Keratinocyte (primary cell): ENCODE measurements at regions not wholly inside any gene's neighbourhood (a gene's known extent, or its start where the extent isn't known, plus 50 kb on each side); places are given as distances from the start of the nearest gene placed in this dataset.

Source experiments
- DNase-seq: peaks from one replicate; pipeline ENCODE4 v3.0.0-alpha.2; 2011; ENCODE audit warnings: low read depth, missing footprints, low spot score
- FAIRE-seq: peaks from 2 replicates; lab custom pipeline; 2011; peaks lifted over from hg19 to GRCh38; lab: Jason Lieb, UNC
- H2AFZ ChIP-seq: 2 replicates; pipeline ENCODE4 v1.6.0; 2012; ENCODE audit warnings: low read length, control low read depth, inconsistent platforms; ENCODE audit not compliant: control insufficient read depth
- H3K27ac ChIP-seq: 2 replicates; pipeline ENCODE4 v1.5.1; 2011; ENCODE audit warnings: low read length; ENCODE audit not compliant: control insufficient read depth, insufficient read depth
- H3K27me3 ChIP-seq: 3 replicates; pipeline ENCODE4 v1.6.0; 2011; ENCODE audit warnings: low read length; ENCODE audit not compliant: control insufficient read depth, insufficient read depth; ENCODE audit errors: extremely low read depth
- H3K36me3 ChIP-seq, 2 experiments: 2 replicates in 1 of 2; 3 replicates in 1 of 2; pipeline ENCODE4 v1.5.1; 2011; ENCODE audit warnings: low read length in 2 of 2, mild to moderate bottlenecking in 1 of 2; ENCODE audit not compliant: control insufficient read depth in 2 of 2, insufficient read depth in 2 of 2; ENCODE audit errors: extremely low read depth in 1 of 2
- H3K4me1 ChIP-seq: 3 replicates; pipeline ENCODE4 v1.5.1; 2011; ENCODE audit warnings: low read length; ENCODE audit not compliant: control insufficient read depth, insufficient read depth; ENCODE audit errors: extremely low read depth
- H3K4me2 ChIP-seq: 3 replicates; pipeline ENCODE4 v1.6.0; 2011; ENCODE audit warnings: low read depth, low read length; ENCODE audit not compliant: control insufficient read depth, insufficient read depth; ENCODE audit errors: extremely low read depth
- H3K4me3 ChIP-seq, 3 experiments: fragments of 200-600 bp in 1 of 3; sonication (generic) in 1 of 3; 2 replicates in 2 of 3; 3 replicates in 1 of 3; pipeline ENCODE4 v1.5.1; 2011 to 2016; ENCODE audit warnings: low read length in 3 of 3, mild to moderate bottlenecking in 3 of 3, control low read depth in 2 of 3, inconsistent platforms in 1 of 3, low read depth in 1 of 3, mixed read lengths in 1 of 3, mixed run types in 1 of 3, moderate library complexity in 1 of 3; ENCODE audit not compliant: control insufficient read depth in 2 of 3, insufficient read depth in 2 of 3; ENCODE audit errors: extremely low read depth in 1 of 3
- H3K79me2 ChIP-seq: 2 replicates; pipeline ENCODE4 v1.6.0; 2012; ENCODE audit warnings: low read length; ENCODE audit not compliant: control insufficient read depth, insufficient read depth
- H3K9ac ChIP-seq: 3 replicates; pipeline ENCODE4 v1.6.0; 2011; ENCODE audit warnings: low read length; ENCODE audit not compliant: control insufficient read depth, insufficient read depth; ENCODE audit errors: extremely low read depth
- H3K9me1 ChIP-seq: 3 replicates; pipeline ENCODE4 v1.6.0; 2011; ENCODE audit warnings: low read length; ENCODE audit not compliant: control insufficient read depth, insufficient read depth; ENCODE audit errors: extremely low read depth
- H3K9me3 ChIP-seq: 2 replicates; pipeline ENCODE4 v1.5.1; 2012; ENCODE audit warnings: low read depth, low read length; ENCODE audit not compliant: control insufficient read depth
- H4K20me1 ChIP-seq: 3 replicates; pipeline ENCODE4 v1.6.0; 2011; ENCODE audit warnings: low read length; ENCODE audit not compliant: control insufficient read depth, insufficient read depth; ENCODE audit errors: extremely low read depth
- EZH2 ChIP-seq: IDR thresholded peaks from one replicate; pipeline ENCODE4 v1.6.1; 2012; ENCODE audit warnings: inconsistent platforms, mild to moderate bottlenecking, low read length, moderate library complexity
- dilution Hi-C: fragments of 300-500 bp; cut with MboI; formaldehyde crosslinking; loops from one replicate; pipeline ENCODE4 v1.7.0; 2020; ENCODE audit warnings: low sequenced_read_pairs; ENCODE audit not compliant: extremely low pct_ligation_motif_present
- TF ChIP-seq, protein P1 (sequence below), 3 experiments: IDR thresholded peaks in 1 of 3; conservative IDR thresholded peaks in 1 of 3; optimal IDR thresholded peaks in 1 of 3; 2 replicates in 2 of 3; 3 replicates in 1 of 3; pipeline versions ENCODE3 to v1.5.1; 2011; ENCODE audit warnings: low read length in 3 of 3, mild to moderate bottlenecking in 3 of 3, moderate library complexity in 2 of 3, control low read depth in 1 of 3, inconsistent platforms in 1 of 3; ENCODE audit not compliant: insufficient read depth in 2 of 3; ENCODE audit errors: extremely low read depth in 1 of 3

- FAIRE-seq (no peak), DNase-seq (no peak)
- Histone ChIP-seq H4K20me1 (no peaks in the 10 kb centered on the region), H3K27me3 (no peaks in the 10 kb centered on the region), H3K4me3 (no peak overlapping the region), H3K9me3 (no peaks in the 10 kb centered on the region), H3K79me2 (no peaks in the 10 kb centered on the region), H3K27ac (no peak overlapping the region), H3K36me3 (no peaks in the 10 kb centered on the region), H3K4me2 (no peak overlapping the region), H2AFZ (no peak overlapping the region), H3K9me1 (no peaks in the 10 kb centered on the region), H3K9ac (no peak overlapping the region), H3K4me1 (no peaks in the 10 kb centered on the region)
- dilution Hi-C loops = no loop called here
- no peak for TF ChIP-seq EZH2
- TF ChIP-seq, protein P1, sequence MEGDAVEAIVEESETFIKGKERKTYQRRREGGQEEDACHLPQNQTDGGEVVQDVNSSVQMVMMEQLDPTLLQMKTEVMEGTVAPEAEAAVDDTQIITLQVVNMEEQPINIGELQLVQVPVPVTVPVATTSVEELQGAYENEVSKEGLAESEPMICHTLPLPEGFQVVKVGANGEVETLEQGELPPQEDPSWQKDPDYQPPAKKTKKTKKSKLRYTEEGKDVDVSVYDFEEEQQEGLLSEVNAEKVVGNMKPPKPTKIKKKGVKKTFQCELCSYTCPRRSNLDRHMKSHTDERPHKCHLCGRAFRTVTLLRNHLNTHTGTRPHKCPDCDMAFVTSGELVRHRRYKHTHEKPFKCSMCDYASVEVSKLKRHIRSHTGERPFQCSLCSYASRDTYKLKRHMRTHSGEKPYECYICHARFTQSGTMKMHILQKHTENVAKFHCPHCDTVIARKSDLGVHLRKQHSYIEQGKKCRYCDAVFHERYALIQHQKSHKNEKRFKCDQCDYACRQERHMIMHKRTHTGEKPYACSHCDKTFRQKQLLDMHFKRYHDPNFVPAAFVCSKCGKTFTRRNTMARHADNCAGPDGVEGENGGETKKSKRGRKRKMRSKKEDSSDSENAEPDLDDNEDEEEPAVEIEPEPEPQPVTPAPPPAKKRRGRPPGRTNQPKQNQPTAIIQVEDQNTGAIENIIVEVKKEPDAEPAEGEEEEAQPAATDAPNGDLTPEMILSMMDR (optimal IDR thresholded peaks at IDR 0.05 in 1 of 3, IDR thresholded peaks at IDR 0.05 in 1 of 3, conservative IDR thresholded peaks at IDR 0.05 in 1 of 3; ENCODE audit: extremely low read depth in 1 of 3, insufficient read depth in 2 of 3, low read length in 3 of 3) = no peak
Measured at GRCh38 chr7:124191030-124191429, 158.2 kb upstream of the TMEM229A start.

- Histone ChIP-seq H3K4me1 (no peaks in the 10 kb centered on the region), H3K4me3 (no peak overlapping the region), H4K20me1 (no peaks in the 10 kb centered on the region), H2AFZ (no peak overlapping the region), H3K79me2 (no peaks in the 10 kb centered on the region), H3K36me3 (no peaks in the 10 kb centered on the region), H3K9me1 (no peaks in the 10 kb centered on the region), H3K4me2 (no peak overlapping the region), H3K9ac (no peak overlapping the region), H3K9me3 (no peaks in the 10 kb centered on the region), H3K27ac (no peak overlapping the region), H3K27me3 (no peaks in the 10 kb centered on the region)
- FAIRE-seq (no peak), DNase-seq (no peak)
- dilution Hi-C loops = no loop called here
- TF ChIP-seq, protein P1 (optimal IDR thresholded peaks at IDR 0.05 in 1 of 3, IDR thresholded peaks at IDR 0.05 in 1 of 3, conservative IDR thresholded peaks at IDR 0.05 in 1 of 3; ENCODE audit: extremely low read depth in 1 of 3, insufficient read depth in 2 of 3, low read length in 3 of 3) = no peak
- no peak for TF ChIP-seq EZH2
Measured at GRCh38 chr7:124188576-124188975, 155.7 kb upstream of the TMEM229A start.
